Small intestine (tissue), 7 donors: ENCODE measurements at regions not wholly inside any gene's neighbourhood (a gene's known extent, or its start where the extent isn't known, plus 50 kb on each side); places are given as distances from the start of the nearest gene placed in this dataset.
"Not testable (repeated sequence)": the region's sequence is repeated elsewhere in the genome, so short reads cannot be mapped to it uniquely, and the experiment has no call there.

Experiments
- DNase-seq, 2 donors: peaks; one replicate each; pipeline versions ENCODE4 v3.0.0 to v3.0.0-alpha.2; 2013
- FAIRE-seq: peaks from 2 replicates; lab custom pipeline; 2012; peaks lifted over from hg19 to GRCh38; lab: Jason Lieb, UNC
- H3K27ac ChIP-seq, 3 donors: one replicate each; pipeline ENCODE4 v1.5.1; 2013; ENCODE audit warnings: low read length in 2 of 3, mild to moderate bottlenecking in 2 of 3, control low read depth in 1 of 3, inconsistent platforms in 1 of 3, low read depth in 1 of 3, moderate library complexity in 1 of 3
- H3K27me3 ChIP-seq, 3 donors: one replicate each; pipeline ENCODE4 v1.6.1; 2013; ENCODE audit warnings: low read length in 3 of 3, inconsistent platforms in 1 of 3; ENCODE audit not compliant: control insufficient read depth in 3 of 3, insufficient read depth in 3 of 3
- H3K36me3 ChIP-seq, 3 donors: one replicate each; pipeline ENCODE4 v1.6.1; 2013; ENCODE audit warnings: low read length in 3 of 3, inconsistent platforms in 1 of 3, low read depth in 1 of 3, mild to moderate bottlenecking in 1 of 3, moderate library complexity in 1 of 3; ENCODE audit not compliant: control insufficient read depth in 3 of 3, insufficient read depth in 2 of 3
- H3K4me1 ChIP-seq, 3 donors: one replicate each; pipeline ENCODE4 v1.6.1; 2013; ENCODE audit warnings: low read length in 2 of 3, inconsistent platforms in 1 of 3, low read depth in 1 of 3, mild to moderate bottlenecking in 1 of 3, moderate library complexity in 1 of 3; ENCODE audit not compliant: control insufficient read depth in 3 of 3, insufficient read depth in 2 of 3
- H3K4me3 ChIP-seq, 3 donors: one replicate each; pipeline ENCODE4 v1.5.1; 2013; ENCODE audit warnings: low read length in 3 of 3, control low read depth in 1 of 3, inconsistent platforms in 1 of 3, low read depth in 1 of 3, mild to moderate bottlenecking in 1 of 3, moderate library complexity in 1 of 3
- H3K9me3 ChIP-seq, 2 donors: one replicate each; pipeline ENCODE4 v1.6.1; 2013; ENCODE audit warnings: low read depth in 1 of 2, low read length in 1 of 2; ENCODE audit not compliant: control insufficient read depth in 2 of 2, insufficient read depth in 1 of 2
- WGBS, 3 donors: extraction: QIAGEN DNeasy Blood & Tissue Kit; methylation state at CpG; one replicate each; pipeline ENCODE4 v1.1.7; 2013; 5-methylcytosine and 5-hydroxymethylcytosine counted together
- donor health status: healthy with polysubstance abuse.
- donor health status: control.
- donor health status: control.
- donor health status: Bipolar disorder and iron deficiency.
- donor health status: healthy.

GRCh38 chr5:130295235-130295634 lies 391.0 kb downstream of the CHSY3 start:
- 94 to 100% (median 94%) methylated on average over 1 of the region's 1 CpG for WGBS, 3 donors
- DNase-seq, result no peak

GRCh38 chr5:130294798-130295197 lies 390.5 kb downstream of the CHSY3 start:
- WGBS, 3 donors, result 93 to 98% (median 94%) methylated on average over 3 of the region's 3 CpGs
- H3K4me3 ChIP-seq, DNase-seq, H3K27ac ChIP-seq, H3K9me3 ChIP-seq, H3K27me3 ChIP-seq, FAIRE-seq, H3K4me1 ChIP-seq, H3K36me3 ChIP-seq: not testable (repeated sequence)

More at GRCh38 chr5:130295235-130295634, 391.0 kb downstream of the CHSY3 start:
- no peak for FAIRE-seq
- H3K27me3 ChIP-seq, result no peaks in the 10 kb centered on the region
- no peak overlapping the region for H3K4me3 ChIP-seq
- H3K9me3 ChIP-seq, result no peaks in the 10 kb centered on the region
- no peaks in the 10 kb centered on the region for H3K36me3 ChIP-seq
- H3K27ac ChIP-seq, result no peak overlapping the region
- no peaks in the 10 kb centered on the region for H3K4me1 ChIP-seq

GRCh38 chr5:130290219-130290618 lies 386.0 kb downstream of the CHSY3 start:
- Histone ChIP-seq H3K27me3 (no peaks in the 10 kb centered on the region), H3K4me1 (no peaks in the 10 kb centered on the region), H3K9me3 (no peaks in the 10 kb centered on the region), H3K4me3 (no peak overlapping the region), H3K27ac (no peak overlapping the region), H3K36me3 (no peaks in the 10 kb centered on the region)
- WGBS, 3 donors, result 83 to 90% (median 83%) methylated on average over 2 of the region's 2 CpGs
- DNase-seq (no peak), FAIRE-seq (no peak)

GRCh38 chr5:130289132-130290088 lies 385.1 kb downstream of the CHSY3 start:
- DNase-seq, result no peak
- Histone ChIP-seq H3K36me3 (no peaks in the 10 kb centered on the region), H3K27me3 (no peaks in the 10 kb centered on the region), H3K4me3 (no peak overlapping the region), H3K4me1 (no peaks in the 10 kb centered on the region), H3K9me3 (no peaks in the 10 kb centered on the region), H3K27ac (no peak overlapping the region)
- FAIRE-seq, result no peak
- WGBS, 3 donors, result 81 to 86% (median 83%) methylated on average over 6 of the region's 6 CpGs

GRCh38 chr5:130287438-130287837 lies 383.2 kb downstream of the CHSY3 start:
- FAIRE-seq (no peak), DNase-seq (no peak)
- Histone ChIP-seq H3K27ac (no peak overlapping the region), H3K4me3 (no peak overlapping the region), H3K9me3 (no peaks in the 10 kb centered on the region), H3K4me1 (no peaks in the 10 kb centered on the region), H3K36me3 (no peaks in the 10 kb centered on the region), H3K27me3 (no peaks in the 10 kb centered on the region)

- no peaks in the 10 kb centered on the region for H3K4me1 ChIP-seq
- no peaks in the 10 kb centered on the region for H3K27me3 ChIP-seq
- no peaks in the 10 kb centered on the region for H3K36me3 ChIP-seq
- whole genome bisulfite sequencing, 3 donors, result 67 to 95% (median 89%) methylated on average over 2 of the region's 2 CpGs
- FAIRE-seq, result no peak
- H3K27ac ChIP-seq, result no peak overlapping the region
- no peak overlapping the region for H3K4me3 ChIP-seq
- no peak for DNase-seq
- H3K9me3 ChIP-seq, result no peaks in the 10 kb centered on the region
These were observed 382.7 kb downstream of the CHSY3 start for GRCh38 chr5:130286971-130287370.

GRCh38 chr5:130282049-130282448 lies 377.8 kb downstream of the CHSY3 start:
- WGBS, 3 donors, result 79 to 90% (median 84%) methylated on average over 1 of the region's 1 CpG
- no peaks in the 10 kb centered on the region for H3K4me1 ChIP-seq
- no peaks in the 10 kb centered on the region for H3K36me3 ChIP-seq
- no peaks in the 10 kb centered on the region for H3K27me3 ChIP-seq
- no peak overlapping the region for H3K27ac ChIP-seq
- DNase-seq (no peak), FAIRE-seq (no peak)
- H3K9me3 ChIP-seq, result no peaks in the 10 kb centered on the region
- H3K4me3 ChIP-seq, result no peak overlapping the region

GRCh38 chr5:130280528-130281217 lies 376.4 kb downstream of the CHSY3 start:
- WGBS, 3 donors, result 66 to 71% (median 68%) methylated on average over 8 of the region's 8 CpGs
- no peaks in the 10 kb centered on the region for H3K4me1 ChIP-seq
- H3K36me3 ChIP-seq, result no peaks in the 10 kb centered on the region
- FAIRE-seq (no peak), DNase-seq (no peak)
- H3K27ac ChIP-seq, result no peak overlapping the region
- H3K4me3 ChIP-seq, result no peak overlapping the region
- H3K9me3 ChIP-seq, result no peaks in the 10 kb centered on the region
- H3K27me3 ChIP-seq, result no peaks in the 10 kb centered on the region
